GM12891 (cell line): ENCODE measurements at regions not wholly inside any gene's neighbourhood (a gene's known extent, or its start where the extent isn't known, plus 50 kb on each side); places are given as distances from the start of the nearest gene placed in this dataset.

Experiments used
- POLR2AphosphoS5 ChIP-seq: IDR thresholded peaks from 2 replicates; pipeline ENCODE4 v1.6.1; 2011; ENCODE audit warnings: low read depth, low read length, control low read depth
- TAF1 ChIP-seq: IDR thresholded peaks from 2 replicates; pipeline ENCODE4 v1.6.1; 2011; ENCODE audit warnings: low read depth, low read length, control low read depth

DNA sequence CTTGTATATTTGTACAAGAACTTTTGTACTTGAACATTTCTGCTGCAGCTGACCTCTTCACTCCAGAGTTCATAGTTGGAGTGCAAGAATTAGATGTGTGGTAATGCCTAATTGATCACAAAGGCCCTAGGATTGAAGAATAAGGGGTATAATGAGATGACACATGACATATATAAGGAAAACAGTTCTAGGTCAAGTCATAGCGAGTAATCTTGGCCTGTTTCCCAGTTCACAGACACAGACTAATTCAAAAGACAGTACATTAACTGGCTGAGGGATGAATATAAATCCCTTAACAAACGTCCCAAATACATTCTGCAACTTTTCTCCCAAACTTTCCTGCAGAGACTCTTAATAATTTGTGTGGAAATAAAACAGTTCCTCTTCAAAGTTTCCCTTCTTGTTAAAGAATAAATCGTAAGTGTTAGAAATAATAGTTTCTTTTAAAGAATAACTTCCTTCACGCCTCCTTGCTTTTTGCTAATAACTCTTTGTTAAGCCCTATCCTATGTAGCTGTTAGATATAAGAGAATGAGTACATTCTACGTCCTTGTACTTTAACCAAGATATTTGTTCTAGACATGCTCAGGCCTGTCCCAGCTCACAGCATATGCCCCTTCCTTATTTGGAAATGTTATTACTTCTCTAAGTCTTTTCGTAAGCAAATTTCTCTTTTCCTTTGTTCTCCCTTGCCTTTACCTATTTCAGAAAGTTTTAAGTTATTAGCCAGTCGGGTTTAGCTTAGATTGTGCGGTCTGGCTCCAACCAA is 556.4 kb upstream of the CTNND2 start:
- TF ChIP-seq POLR2AphosphoS5 (no peak), TAF1 (no peak)
